Renal cortical epithelial cell (primary cell): ENCODE measurements at regions not wholly inside any gene's neighbourhood (a gene's known extent, or its start where the extent isn't known, plus 50 kb on each side); places are given as distances from the start of the nearest gene placed in this dataset.
A peak's percentile ranks its signal among the peaks of the same experiment; 100 is the strongest.
"Not testable (repeated sequence)": the region's sequence is repeated elsewhere in the genome, so short reads cannot be mapped to it uniquely, and the experiment has no call there.

Experiments
- DNase-seq: peaks from one replicate; pipeline ENCODE4 v3.0.0-alpha.2; 2011; ENCODE audit warnings: low read depth

- no peak for DNase-seq
These were observed 73.2 kb upstream of the CITED2 start for GRCh38 chr6:139447656-139447975.

GRCh38 chr6:139446768-139447655, 72.6 kb upstream of the CITED2 start:
- DNase-seq = peak; percentile 49

GRCh38 chr6:139446138-139446715, 71.8 kb upstream of the CITED2 start:
- DNase-seq = no peak

GRCh38 chr6:139444273-139444787, 69.9 kb upstream of the CITED2 start:
- not testable (repeated sequence) for DNase-seq

- DNase-seq = peak; percentile 57
These were observed 69.0 kb upstream of the CITED2 start for GRCh38 chr6:139443231-139444112.

GRCh38 chr6:139442188-139442671, 67.8 kb upstream of the CITED2 start:
- DNase-seq = no peak

- DNase-seq = peak; percentile 69
These were observed 64.9 kb upstream of the CITED2 start for GRCh38 chr6:139439349-139439748.

GRCh38 chr6:139438775-139439174, 64.3 kb upstream of the CITED2 start:
- no peak for DNase-seq

GRCh38 chr6:139436957-139437348, 62.5 kb upstream of the CITED2 start:
- DNase-seq = no peak

- peak; percentile 99 for DNase-seq
These were observed 61.9 kb upstream of the CITED2 start for GRCh38 chr6:139436200-139436956.

GRCh38 chr6:139433631-139434419, 59.4 kb upstream of the CITED2 start:
- peak; percentile 80 for DNase-seq

- DNase-seq = no peak
These were observed 57.1 kb upstream of the CITED2 start for GRCh38 chr6:139431602-139431956.

- no peak for DNase-seq
These were observed 56.6 kb upstream of the CITED2 start for GRCh38 chr6:139430899-139431601.

GRCh38 chr6:139429580-139430145, 55.2 kb upstream of the CITED2 start:
- DNase-seq = no peak

GRCh38 chr6:139427199-139427598, 52.8 kb upstream of the CITED2 start:
- no peak for DNase-seq

GRCh38 chr6:139426795-139427194, 52.3 kb upstream of the CITED2 start:
- DNase-seq = no peak

GRCh38 chr6:139425780-139426179, 51.3 kb upstream of the CITED2 start:
- DNase-seq = peak; percentile 44

GRCh38 chr6:139423971-139424667, 49.7 kb upstream of the CITED2 start:
- no peak for DNase-seq
